H9 (cell line): ENCODE measurements at regions not wholly inside any gene's neighbourhood (a gene's known extent, or its start where the extent isn't known, plus 50 kb on each side); places are given as distances from the start of the nearest gene placed in this dataset.

ENCODE experiments used
- DNase-seq: peaks from one replicate; pipeline ENCODE4 v3.0.0-alpha.2; 2017
- H2AFZ ChIP-seq: one replicate; pipeline ENCODE4 v1.6.1; 2013; ENCODE audit warnings: mild to moderate bottlenecking, low read length, control low read depth, moderate library complexity
- H2AK5ac ChIP-seq: 2 replicates; pipeline ENCODE4 v1.6.1; 2013; ENCODE audit warnings: low read length, control low read depth, mixed read lengths; ENCODE audit not compliant: insufficient read length
- H2BK120ac ChIP-seq: one replicate; pipeline ENCODE4 v1.6.1; 2013; ENCODE audit warnings: low read depth, mild to moderate bottlenecking, low read length, control low read depth, inconsistent platforms; ENCODE audit not compliant: poor library complexity, severe bottlenecking
- H2BK12ac ChIP-seq: 2 replicates; pipeline ENCODE4 v1.6.1; 2013; ENCODE audit warnings: low read length, control low read depth, mixed read lengths, low read depth; ENCODE audit not compliant: insufficient read length
- H2BK15ac ChIP-seq: 2 replicates; pipeline ENCODE4 v1.6.1; 2013; ENCODE audit warnings: low read depth, low read length, control low read depth
- H2BK20ac ChIP-seq: one replicate; pipeline ENCODE4 v1.6.1; 2013; ENCODE audit warnings: low read depth, mild to moderate bottlenecking, low read length, control low read depth, inconsistent platforms; ENCODE audit not compliant: poor library complexity, severe bottlenecking
- H2BK5ac ChIP-seq: 2 replicates; pipeline ENCODE4 v1.6.1; 2013; ENCODE audit warnings: low read length, control low read depth, mixed read lengths; ENCODE audit not compliant: insufficient read length
- H3K14ac ChIP-seq: 2 replicates; pipeline ENCODE4 v1.6.1; 2013; ENCODE audit warnings: low read length, control low read depth; ENCODE audit not compliant: insufficient read depth
- H3K18ac ChIP-seq: 2 replicates; pipeline ENCODE4 v1.6.1; 2013; ENCODE audit warnings: low read depth, mild to moderate bottlenecking, mixed read lengths, low read length, control low read depth; ENCODE audit not compliant: insufficient read length
- H3K23ac ChIP-seq: 2 replicates; pipeline ENCODE4 v1.6.1; 2013; ENCODE audit warnings: low read length, control low read depth, mixed read lengths, low read depth; ENCODE audit not compliant: insufficient read length
- H3K23me2 ChIP-seq: 2 replicates; pipeline ENCODE4 v1.6.1; 2013; ENCODE audit warnings: low read depth, mild to moderate bottlenecking, mixed read lengths, low read length, control low read depth; ENCODE audit not compliant: insufficient read length, poor library complexity, severe bottlenecking
- H3K27ac ChIP-seq: 2 replicates; pipeline ENCODE4 v1.5.1; 2013; ENCODE audit warnings: low read length, control low read depth, mixed read lengths, low read depth; ENCODE audit not compliant: insufficient read length
- H3K27me3 ChIP-seq: 2 replicates; pipeline ENCODE4 v1.6.1; 2013; ENCODE audit warnings: low read length, control low read depth, inconsistent platforms; ENCODE audit not compliant: insufficient read depth
- H3K4ac ChIP-seq: 2 replicates; pipeline ENCODE4 v1.6.1; 2013; ENCODE audit warnings: low read depth, mild to moderate bottlenecking, control low read depth, inconsistent platforms, low read length, moderate library complexity
- H3K4me1 ChIP-seq: 2 replicates; pipeline ENCODE4 v1.6.1; 2013; ENCODE audit warnings: low read length, control low read depth, inconsistent platforms; ENCODE audit not compliant: insufficient read depth
- H3K4me2 ChIP-seq: 2 replicates; pipeline ENCODE4 v1.6.1; 2013; ENCODE audit warnings: low read length, control low read depth, mixed read lengths; ENCODE audit not compliant: insufficient read length, insufficient read depth
- H3K56ac ChIP-seq: 2 replicates; pipeline ENCODE4 v1.6.1; 2013; ENCODE audit warnings: low read depth, mild to moderate bottlenecking, mixed read lengths, low read length, control low read depth; ENCODE audit not compliant: insufficient read length
- H3K79me1 ChIP-seq: 2 replicates; pipeline ENCODE4 v1.6.1; 2013; ENCODE audit warnings: low read depth, mild to moderate bottlenecking, moderate library complexity, low read length, control low read depth, inconsistent platforms; ENCODE audit not compliant: insufficient read depth, poor library complexity, severe bottlenecking
- H3K79me2 ChIP-seq: 2 replicates; pipeline ENCODE4 v1.6.1; 2013; ENCODE audit warnings: low read length, control low read depth, inconsistent platforms; ENCODE audit not compliant: insufficient read depth
- H3K9ac ChIP-seq: 2 replicates; pipeline ENCODE4 v1.6.1; 2013; ENCODE audit warnings: low read length, control low read depth, mixed read lengths; ENCODE audit not compliant: insufficient read length; ENCODE audit errors: extremely low read depth
- H3K9me3 ChIP-seq: one replicate; pipeline ENCODE4 v1.6.1; 2013; ENCODE audit warnings: low read depth, low read length, inconsistent platforms; ENCODE audit not compliant: control insufficient read depth
- H3T11ph ChIP-seq: one replicate; pipeline ENCODE4 v1.6.1; 2013; ENCODE audit warnings: mild to moderate bottlenecking, low read length, control low read depth, inconsistent platforms
- H4K20me1 ChIP-seq: one replicate; pipeline ENCODE4 v1.6.1; 2013; ENCODE audit not compliant: control insufficient read depth, insufficient read length, insufficient read depth
- H4K5ac ChIP-seq: 2 replicates; pipeline ENCODE4 v1.6.1; 2013; ENCODE audit warnings: low read depth, mild to moderate bottlenecking, mixed read lengths, low read length, control low read depth; ENCODE audit not compliant: insufficient read length
- H4K8ac ChIP-seq: replicated peaks from 2 replicates; pipeline ENCODE4 v1.6.1; 2013; ENCODE audit warnings: low read length, control low read depth, mixed read lengths, low read depth; ENCODE audit not compliant: insufficient read length
- H4K91ac ChIP-seq: 2 replicates; pipeline ENCODE4 v1.6.1; 2013; ENCODE audit warnings: low read depth, mild to moderate bottlenecking, moderate library complexity, mixed read lengths, low read length, control low read depth; ENCODE audit not compliant: insufficient read length
- H3K27ac Mint-ChIP-seq, 3 experiments: 2 replicates in 2 of 3; 3 replicates in 1 of 3; pipeline ENCODE4 v1.8.0; 2020 to 2021; ENCODE audit warnings: mixed read lengths in 3 of 3, mild to moderate bottlenecking in 1 of 3, moderate library complexity in 1 of 3
- H3K27me3 Mint-ChIP-seq: 2 replicates; pipeline ENCODE4 v1.8.0; 2021; ENCODE audit warnings: low read depth, mild to moderate bottlenecking, moderate library complexity, mixed read lengths
- H3K36me3 Mint-ChIP-seq, 3 experiments: 2 replicates in 2 of 3; 3 replicates in 1 of 3; pipeline ENCODE4 v1.8.0; 2020 to 2021; ENCODE audit warnings: low read depth in 3 of 3, mixed read lengths in 3 of 3; ENCODE audit not compliant: insufficient read depth in 1 of 3
- H3K4me1 Mint-ChIP-seq, 2 experiments: 2 replicates each; pipeline ENCODE4 v1.8.0; 2020; ENCODE audit warnings: mixed read lengths in 2 of 2
- H3K4me3 Mint-ChIP-seq, 2 experiments: 2 replicates in 1 of 2; 3 replicates in 1 of 2; pipeline ENCODE4 v1.8.0; 2020 to 2021; ENCODE audit warnings: mild to moderate bottlenecking in 2 of 2, mixed read lengths in 2 of 2, moderate library complexity in 1 of 2
- H3K9me3 Mint-ChIP-seq, 2 experiments: 2 replicates in 1 of 2; 3 replicates in 1 of 2; pipeline ENCODE4 v1.8.0; 2020; ENCODE audit warnings: mild to moderate bottlenecking in 2 of 2, mixed read lengths in 2 of 2, moderate library complexity in 1 of 2
- CTCF ChIP-seq: fragments of 200-600 bp; sonication (generic); conservative IDR thresholded peaks from 3 replicates; pipeline ENCODE4 v1.8.0; 2021; ENCODE audit warnings: antibody characterized with exemption, mild to moderate bottlenecking
- WGBS: extraction: QIAGEN DNeasy Blood & Tissue Kit; methylation state at CpG from one replicate; pipeline ENCODE4 v1.1.7; 2013; ENCODE audit warnings: missing lambda C conversion rate, low lambda C conversion rate, mixed read lengths; ENCODE audit not compliant: insufficient read length; ENCODE audit errors: extremely low coverage; 5-methylcytosine and 5-hydroxymethylcytosine counted together

- no peaks in the 10 kb centered on the region for H3K79me1 ChIP-seq
- H2BK15ac ChIP-seq = no peak overlapping the region
- no peak overlapping the region for H2AK5ac ChIP-seq
- H2BK20ac ChIP-seq = no peak overlapping the region
- H3K9ac ChIP-seq = no peak overlapping the region
- Mint-ChIP-seq H3K4me3 (no peak overlapping the region), H3K27ac (no peak overlapping the region), H3K4me1 (peaks cover 0 to 3% of the 10 kb centered on the region in 2 experiments; a peak in 3 of 4 replicates), H3K36me3 (no peaks in the 10 kb centered on the region; a peak in 1 of 7 replicates), H3K27me3 (no peaks in the 10 kb centered on the region), H3K9me3 (no peaks in the 10 kb centered on the region)
- no peak overlapping the region for H3K18ac ChIP-seq
- H3K56ac ChIP-seq = no peak overlapping the region
- H4K20me1 ChIP-seq = no peaks in the 10 kb centered on the region
- no peak overlapping the region for H3T11ph ChIP-seq
- no peaks in the 10 kb centered on the region for H3K9me3 ChIP-seq
- H3K23me2 ChIP-seq = no peaks in the 10 kb centered on the region
- no peaks in the 10 kb centered on the region for H3K4me1 ChIP-seq
- H2BK5ac ChIP-seq = no peak overlapping the region
- no peak overlapping the region for H2AFZ ChIP-seq
- WGBS = no CpG with 5 or more reads among the region's 4 CpGs
- DNase-seq = no peak
- H4K91ac ChIP-seq = no peak overlapping the region
- TF ChIP-seq CTCF = no peak
- H4K8ac ChIP-seq = no peak overlapping the region
- no peaks in the 10 kb centered on the region for H3K27me3 ChIP-seq
- H4K5ac ChIP-seq = no peak overlapping the region
- H3K14ac ChIP-seq = no peak overlapping the region
- H2BK12ac ChIP-seq = no peak overlapping the region
- no peak overlapping the region for H3K4me2 ChIP-seq
- H3K23ac ChIP-seq = no peak overlapping the region
- H3K4ac ChIP-seq = no peak overlapping the region
- H2BK120ac ChIP-seq = no peak overlapping the region
- H3K79me2 ChIP-seq = no peaks in the 10 kb centered on the region
- H3K27ac ChIP-seq = no peak overlapping the region
These were observed 212.7 kb upstream of the KCND2 start for GRCh38 chr7:120060281-120060680.
